LNCAP (cell line): ENCODE measurements at regions not wholly inside any gene's neighbourhood (a gene's known extent, or its start where the extent isn't known, plus 50 kb on each side); places are given as distances from the start of the nearest gene placed in this dataset.

ENCODE experiments used
- CTCF ChIP-seq: fragments of 450-650 bp; IDR thresholded peaks from 2 replicates; pipeline ENCODE4 v1.5.1; 2017; ENCODE audit warnings: mild to moderate bottlenecking

DNA sequence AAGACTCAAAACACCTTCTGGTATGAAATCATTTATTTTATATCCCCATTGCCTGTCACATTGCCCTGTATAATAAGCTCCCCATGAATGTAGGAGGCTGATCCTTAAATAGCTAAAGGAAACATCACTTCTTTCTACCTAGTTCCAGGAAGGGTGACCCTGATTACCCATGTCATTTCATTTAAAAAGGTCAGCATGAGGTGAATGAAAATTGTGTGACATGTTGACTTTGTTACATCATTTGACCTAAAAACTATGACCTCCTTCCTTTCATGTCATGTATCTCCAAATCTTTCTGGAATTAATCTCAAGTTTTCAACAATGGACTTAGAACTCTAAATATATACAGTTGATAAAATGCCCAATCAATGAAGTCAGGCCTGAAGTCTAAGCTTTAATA lies 161.5 kb downstream of the AHR start:
- no peak for TF ChIP-seq CTCF

GRCh38 chr7:17460665-17461064 lies 162.2 kb downstream of the AHR start:
- no peak for TF ChIP-seq CTCF

GRCh38 chr7:17462131-17462631 lies 163.7 kb downstream of the AHR start:
- no peak for TF ChIP-seq CTCF

GRCh38 chr7:17463511-17464085 lies 165.1 kb downstream of the AHR start:
- no peak for TF ChIP-seq CTCF

DNA sequence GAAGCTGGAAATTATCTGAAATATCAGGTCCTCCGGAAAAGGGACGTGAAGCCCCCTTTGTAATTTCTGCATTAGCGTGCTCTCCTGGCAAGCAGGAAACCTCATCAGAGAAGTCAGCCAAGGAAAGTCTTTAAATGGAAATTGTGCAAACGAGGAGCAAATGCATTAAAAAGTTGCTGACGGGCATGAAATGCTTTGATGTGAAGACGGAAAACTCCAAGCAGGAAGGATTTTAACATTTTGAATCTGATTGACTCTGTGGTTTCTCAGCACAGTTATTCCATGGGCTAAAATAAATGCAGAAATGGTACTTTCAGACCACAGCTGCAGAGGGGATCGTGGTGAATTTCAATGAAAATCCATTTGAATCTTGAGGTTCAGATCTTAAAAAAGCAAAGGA lies 167.8 kb downstream of the AHR start:
- TF ChIP-seq CTCF, result no peak

DNA sequence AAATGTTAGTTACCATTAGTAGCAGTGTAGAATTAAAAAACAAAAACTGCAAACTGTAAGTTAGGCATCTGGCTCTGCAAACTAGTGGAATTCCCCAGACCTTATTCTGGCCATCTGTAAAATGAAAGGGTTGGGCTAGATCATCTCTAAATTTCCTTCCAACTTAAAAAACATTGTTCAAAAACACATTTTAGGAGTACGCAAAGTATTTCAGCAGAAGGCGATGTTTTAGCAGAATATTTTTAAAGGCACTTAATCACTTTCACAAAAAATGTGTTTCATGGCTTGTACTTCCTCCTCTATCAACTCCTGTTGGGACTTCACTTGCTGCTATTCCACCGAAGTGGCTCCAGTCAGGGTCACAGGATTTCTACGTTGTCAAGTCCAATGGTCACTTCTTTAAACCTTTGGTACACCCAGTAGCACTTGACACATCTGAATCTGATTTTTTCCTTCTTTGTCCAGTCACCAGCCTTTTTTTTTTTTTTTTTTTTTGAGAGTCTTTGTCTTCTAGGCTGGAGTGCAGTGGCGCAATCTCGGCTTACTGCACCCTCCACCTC lies 169.0 kb downstream of the AHR start:
- no peak for TF ChIP-seq CTCF

DNA sequence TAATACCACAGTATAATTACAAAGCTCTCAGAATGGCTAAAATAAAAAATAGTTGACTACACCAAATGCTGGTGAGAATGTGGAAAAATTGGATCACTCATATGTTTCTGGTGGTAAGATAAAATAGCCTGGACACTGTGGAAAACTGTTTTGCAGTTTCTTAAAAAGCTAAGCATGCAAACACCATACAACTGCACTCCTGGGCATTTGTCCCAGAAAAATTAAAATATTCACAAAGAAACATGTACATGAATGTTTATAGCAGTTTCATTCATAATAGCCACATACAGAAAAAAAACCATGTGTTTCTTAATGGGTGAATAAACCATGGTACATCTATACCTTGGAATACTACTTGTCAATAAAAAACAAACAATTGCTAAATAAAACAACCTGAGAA lies 172.9 kb downstream of the AHR start:
- no peak for TF ChIP-seq CTCF

DNA sequence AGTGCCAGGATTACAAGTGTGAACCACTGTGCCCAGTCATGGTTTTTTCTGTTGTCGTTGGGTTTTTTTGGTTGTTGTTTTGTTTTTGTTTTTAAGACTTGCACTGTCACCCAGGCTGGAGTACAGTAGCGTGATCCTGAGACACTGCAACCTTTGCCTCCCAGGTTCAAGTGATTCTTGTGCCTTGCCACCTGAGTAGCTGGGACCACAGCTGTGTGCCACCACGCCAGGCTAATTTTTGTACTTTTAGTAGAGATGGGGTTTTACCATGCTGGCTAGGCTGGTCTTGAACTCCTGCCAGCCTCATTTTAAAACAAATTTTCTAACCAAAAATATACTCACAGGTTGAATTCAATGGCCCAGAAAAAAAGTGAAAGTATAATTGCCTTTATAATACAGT lies 174.1 kb downstream of the AHR start:
- no peak for TF ChIP-seq CTCF
